IMR-90 (cell line): ENCODE measurements at regions not wholly inside any gene's neighbourhood (a gene's known extent, or its start where the extent isn't known, plus 50 kb on each side); places are given as distances from the start of the nearest gene placed in this dataset.
"Not testable (repeated sequence)": the region's sequence is repeated elsewhere in the genome, so short reads cannot be mapped to it uniquely, and the experiment has no call there.

ENCODE experiments used
- ATAC-seq: fragments of 200-7000 bp; cut with Tn5 transposase; 2 replicates; pipeline ENCODE4 v1.9.1; 2020; ENCODE audit warnings: low read depth, mild to moderate bottlenecking, moderate library complexity
- BruUV-seq: library from RNA; stranded (reverse); fragments of 400-500 nt; replicated peaks from 2 replicates; lab custom pipeline; 2021; lab: Mats Ljungman, UMichigan
- CTCF ChIA-PET: fragments of 300-600 bp; formaldehyde crosslinking; extraction: SDS; loops from one replicate; lab custom pipeline; 2021; ENCODE audit warnings: antibody characterized with exemption; lab: Yijun Ruan, JAX
- POLR2A ChIA-PET: fragments of 300-600 bp; sonication (Branson Sonifier 250); formaldehyde crosslinking; loops from one replicate; lab custom pipeline; 2022; ENCODE audit warnings: antibody characterized with exemption; ENCODE audit not compliant: unreplicated experiment; lab: Charles Lee
- DNase-seq: peaks from one replicate; pipeline ENCODE4 v3.0.0; 2013
- H2AFZ ChIP-seq: replicated peaks from 2 replicates; pipeline ENCODE3; 2013; ENCODE audit warnings: low read length, mild to moderate bottlenecking; ENCODE audit not compliant: poor library complexity
- H2AK5ac ChIP-seq: 2 replicates; pipeline ENCODE4 v1.6.1; 2013; ENCODE audit warnings: low read depth, low read length, inconsistent platforms
- H2AK9ac ChIP-seq: replicated peaks from 2 replicates; pipeline ENCODE3; 2013; ENCODE audit warnings: mild to moderate bottlenecking, low read depth, low read length, moderate library complexity; ENCODE audit not compliant: poor library complexity
- H2BK120ac ChIP-seq: 2 replicates; pipeline ENCODE4 v1.6.1; 2013; ENCODE audit warnings: low read depth, low read length, inconsistent platforms
- H2BK15ac ChIP-seq: 3 replicates; pipeline ENCODE4 v1.6.1; 2013; ENCODE audit warnings: low read depth, low read length, inconsistent platforms
- H2BK20ac ChIP-seq: 2 replicates; pipeline ENCODE4 v1.6.1; 2013; ENCODE audit warnings: low read depth, mild to moderate bottlenecking, inconsistent platforms, low read length, moderate library complexity
- H2BK5ac ChIP-seq: 2 replicates; pipeline ENCODE4 v1.6.1; 2013; ENCODE audit warnings: mild to moderate bottlenecking, low read depth, low read length, inconsistent platforms; ENCODE audit not compliant: poor library complexity, severe bottlenecking
- H3K14ac ChIP-seq: replicated peaks from 2 replicates; pipeline ENCODE4 v1.6.1; 2013; ENCODE audit warnings: low read depth, low read length, inconsistent platforms
- H3K18ac ChIP-seq: 2 replicates; pipeline ENCODE4 v1.6.1; 2013; ENCODE audit warnings: low read depth, low read length, control low read depth
- H3K23ac ChIP-seq: 2 replicates; pipeline ENCODE4 v1.6.1; 2013; ENCODE audit warnings: low read depth, low read length, inconsistent platforms
- H3K27ac ChIP-seq: 2 replicates; pipeline ENCODE4 v1.5.1; 2013; ENCODE audit warnings: mild to moderate bottlenecking, control low read depth, low read length; ENCODE audit not compliant: insufficient read depth
- H3K27me3 ChIP-seq: 2 replicates; pipeline ENCODE4 v1.6.1; 2013; ENCODE audit warnings: low read length; ENCODE audit not compliant: control insufficient read depth, insufficient read depth
- H3K36me3 ChIP-seq: 2 replicates; pipeline ENCODE4 v1.6.1; 2013; ENCODE audit warnings: low read length, mixed read lengths; ENCODE audit not compliant: control insufficient read depth, insufficient read depth
- H3K4ac ChIP-seq: 2 replicates; pipeline ENCODE4 v1.6.1; 2013; ENCODE audit warnings: low read depth, low read length, inconsistent platforms
- H3K4me1 ChIP-seq: 2 replicates; pipeline ENCODE4 v1.6.1; 2013; ENCODE audit warnings: low read length, mixed read lengths; ENCODE audit not compliant: control insufficient read depth, insufficient read depth
- H3K4me2 ChIP-seq: 2 replicates; pipeline ENCODE4 v1.6.1; 2013; ENCODE audit warnings: low read depth, mild to moderate bottlenecking, control low read depth, low read length, moderate library complexity
- H3K4me3 ChIP-seq: 2 replicates; pipeline ENCODE4 v1.5.1; 2013; ENCODE audit warnings: low read depth, mild to moderate bottlenecking, control low read depth, low read length, moderate library complexity; ENCODE audit not compliant: insufficient read depth
- H3K56ac ChIP-seq: 2 replicates; pipeline ENCODE4 v1.6.1; 2013; ENCODE audit warnings: low read length, inconsistent platforms; ENCODE audit not compliant: insufficient read depth; ENCODE audit errors: extremely low read depth
- H3K79me1 ChIP-seq, 2 experiments: 2 replicates each; pipeline ENCODE4 v1.6.1; 2013; ENCODE audit warnings: low read length in 2 of 2, inconsistent platforms in 1 of 2, low read depth in 1 of 2
- H3K9ac ChIP-seq: 2 replicates; pipeline ENCODE4 v1.6.1; 2013; ENCODE audit warnings: low read depth, low read length, control low read depth
- H3K9me1 ChIP-seq: 2 replicates; pipeline ENCODE4 v1.6.1; 2013; ENCODE audit warnings: low read length, inconsistent platforms; ENCODE audit not compliant: insufficient read depth
- H3K9me3 ChIP-seq: 2 replicates; pipeline ENCODE4 v1.6.1; 2013; ENCODE audit warnings: low read length; ENCODE audit not compliant: control insufficient read depth, insufficient read depth
- H4K20me1 ChIP-seq: 2 replicates; pipeline ENCODE4 v1.6.1; 2013; ENCODE audit warnings: low read length, inconsistent platforms; ENCODE audit not compliant: insufficient read depth
- H4K5ac ChIP-seq: 2 replicates; pipeline ENCODE4 v1.6.1; 2013; ENCODE audit warnings: mild to moderate bottlenecking, low read depth, low read length, control low read depth
- H4K8ac ChIP-seq, 2 experiments: 2 replicates each; pipeline ENCODE4 v1.6.1; 2013; ENCODE audit warnings: low read depth in 2 of 2, low read length in 2 of 2, control low read depth in 1 of 2, inconsistent platforms in 1 of 2
- H4K91ac ChIP-seq: 2 replicates; pipeline ENCODE4 v1.6.1; 2013; ENCODE audit warnings: low read depth, low read length, inconsistent platforms; ENCODE audit not compliant: insufficient read depth
- CTCF ChIP-seq: conservative IDR thresholded peaks from 2 replicates; pipeline ENCODE4 v1.5.1; 2012; ENCODE audit warnings: mild to moderate bottlenecking, low read depth, low read length, improper control_type of control experiment
- MAFK ChIP-seq: IDR thresholded peaks from 2 replicates; pipeline ENCODE4 v1.6.1; 2012; ENCODE audit warnings: low read depth, low read length, improper control_type of control experiment
- POLR2A ChIP-seq: IDR thresholded peaks from 2 replicates; pipeline ENCODE4 v1.6.1; 2012; ENCODE audit warnings: mild to moderate bottlenecking, low read depth, low read length
- RCOR1 ChIP-seq: IDR thresholded peaks from 2 replicates; pipeline ENCODE4 v1.6.1; 2012; ENCODE audit warnings: mild to moderate bottlenecking, low read length, improper control_type of control experiment; ENCODE audit not compliant: insufficient replicate concordance
- RFX5 ChIP-seq: IDR thresholded peaks from 2 replicates; pipeline ENCODE4 v1.8.0; 2012; ENCODE audit warnings: low read depth, mild to moderate bottlenecking, low read length, moderate library complexity
- WGBS, 2 experiments: methylation state at CpG; one replicate each; pipeline versions ENCODE4 v1.1.5 to v1.1.7; 2013; ENCODE audit warnings: missing lambda C conversion rate in 2 of 2; ENCODE audit not compliant: insufficient read length in 1 of 2; ENCODE audit errors: extremely low coverage in 2 of 2; 5-methylcytosine and 5-hydroxymethylcytosine counted together
- dilution Hi-C: fragments of 300-500 bp; cut with HindIII; formaldehyde crosslinking; loops from one replicate; pipeline ENCODE4 v1.14.3; 2018; ENCODE audit warnings: low sequenced_read_pairs; ENCODE audit not compliant: unreplicated experiment
- in situ Hi-C: fragments of 300-500 bp; cut with MboI; formaldehyde crosslinking; loops from 3 replicates; pipeline ENCODE4 v1.14.3; 2019; ENCODE audit warnings: low sequenced_read_pairs, inconsistent platforms, mixed read lengths
- intact Hi-C: fragments of 100-400 bp; cut with micrococcal nuclease; formaldehyde crosslinking; loops from 2 replicates; pipeline ENCODE4 v1.10.0; 2022

DNA sequence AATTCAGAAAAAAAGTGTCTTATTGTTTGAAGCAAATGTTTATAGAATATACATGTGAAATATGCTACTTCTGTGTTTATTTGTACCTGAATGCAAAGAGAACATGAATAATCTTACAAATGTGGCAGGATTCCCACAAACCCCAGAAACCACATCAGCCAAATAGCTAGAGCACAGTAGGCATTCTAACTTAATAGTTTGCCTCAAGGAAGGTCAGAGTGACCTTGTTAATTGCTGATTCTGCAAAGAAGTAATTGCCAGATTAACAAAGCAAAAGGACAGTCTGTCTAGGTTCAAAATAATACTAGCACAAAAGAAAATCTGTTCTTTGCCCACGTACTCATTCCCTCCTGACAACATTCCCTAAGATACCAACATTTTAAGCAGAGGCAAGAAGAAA, 604.0 kb downstream of the PYDC2 start:
- no peak overlapping the region for H2BK15ac ChIP-seq
- H4K91ac ChIP-seq: no peak overlapping the region
- no peak overlapping the region for H2AK9ac ChIP-seq
- no peak overlapping the region for H3K4ac ChIP-seq
- ChIA-PET CTCF (no interaction called here), POLR2A (no interaction called here)
- no peaks in the 10 kb centered on the region for H3K27me3 ChIP-seq
- no peak overlapping the region for H2BK120ac ChIP-seq
- TF ChIP-seq RFX5: no peak
- TF ChIP-seq CTCF: no peak
- no peak for TF ChIP-seq POLR2A
- no peak for TF ChIP-seq RCOR1
- 0 out of 2 replicates have a peak, but pooled peaks have one; percentile 5 for TF ChIP-seq MAFK
- no peak overlapping the region for H3K27ac ChIP-seq
- no peak overlapping the region for H2BK20ac ChIP-seq
- H3K23ac ChIP-seq: no peak overlapping the region
- H2BK5ac ChIP-seq: no peak overlapping the region
- WGBS, 2 experiments: no CpG with 5 or more reads among the region's 1 CpG
- H3K79me1 ChIP-seq: no peaks in the 10 kb centered on the region
- H3K14ac ChIP-seq: no peak overlapping the region
- 0 out of 2 replicates have a peak, but pooled peaks cover 2% of the 10 kb centered on the region for H3K9me3 ChIP-seq
- H3K56ac ChIP-seq: no peak overlapping the region
- H3K9ac ChIP-seq: no peak overlapping the region
- no peak overlapping the region for H3K4me2 ChIP-seq
- no peaks in the 10 kb centered on the region for H4K20me1 ChIP-seq
- no peak overlapping the region for H3K4me3 ChIP-seq
- intact Hi-C loops (no loop called here), dilution Hi-C loops (no loop called here), in situ Hi-C loops (no loop called here)
- no peak overlapping the region for H4K5ac ChIP-seq
- H3K36me3 ChIP-seq: no peaks in the 10 kb centered on the region
- H4K8ac ChIP-seq: no peak overlapping the region
- DNase-seq (no peak), ATAC-seq (no peak)
- H3K9me1 ChIP-seq: no peaks in the 10 kb centered on the region
- H2AFZ ChIP-seq: no peak overlapping the region
- BruUV-seq: no TSS peak
- no peaks in the 10 kb centered on the region for H3K4me1 ChIP-seq
- H2AK5ac ChIP-seq: no peak overlapping the region
- H3K18ac ChIP-seq: no peak overlapping the region

DNA sequence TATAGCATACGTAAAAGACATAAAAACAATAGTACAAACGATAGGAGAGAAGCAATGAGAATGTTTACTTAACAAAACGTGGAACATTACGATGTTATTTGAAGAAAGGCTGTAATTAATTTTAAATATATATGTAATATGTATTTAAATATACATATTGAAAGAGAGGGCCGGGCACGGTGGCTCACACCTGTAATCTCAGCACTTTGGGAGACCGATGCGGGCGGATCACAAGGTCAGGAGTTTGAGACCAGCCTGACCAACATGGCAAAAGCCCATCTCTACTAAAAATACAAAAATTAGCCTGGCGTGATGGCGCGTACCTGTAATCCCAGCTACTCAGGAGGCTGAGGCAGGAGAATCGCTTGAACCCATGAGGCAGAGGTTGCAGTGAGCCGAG, 605.3 kb downstream of the PYDC2 start:
- H2BK120ac ChIP-seq, BruUV-seq, H4K8ac ChIP-seq, H3K36me3 ChIP-seq, H3K9ac ChIP-seq, in situ Hi-C loops, H2BK5ac ChIP-seq, H3K4ac ChIP-seq, H3K27ac ChIP-seq, POLR2A ChIA-PET, H2BK20ac ChIP-seq, H4K91ac ChIP-seq, H3K9me3 ChIP-seq, CTCF ChIA-PET, ATAC-seq, H2BK15ac ChIP-seq, H2AFZ ChIP-seq, H3K9me1 ChIP-seq, H3K4me2 ChIP-seq, H3K14ac ChIP-seq, H3K4me3 ChIP-seq, H2AK5ac ChIP-seq, intact Hi-C loops, H2AK9ac ChIP-seq, dilution Hi-C loops, H3K4me1 ChIP-seq, H3K79me1 ChIP-seq, H3K27me3 ChIP-seq, DNase-seq, H3K23ac ChIP-seq, H3K18ac ChIP-seq, H3K56ac ChIP-seq, H4K20me1 ChIP-seq, H4K5ac ChIP-seq: not testable (repeated sequence)
- no CpG with 5 or more reads among the region's 14 CpGs for WGBS, 2 experiments
